ENCODE measurements at regions not wholly inside any gene's neighbourhood (a gene's known extent, or its start where the extent isn't known, plus 50 kb on each side); places are given as distances from the start of the nearest gene placed in this dataset.

Small RNAs in the stretch of these regions (small RNA-seq; reads per million reads assigned to genes)
- gene MIR588 = 0 to 0.13 reads per million in 2 experiments
- 0 reads per million in 2 experiments for gene RNU6-200P
